ENCODE measurements at regions not wholly inside any gene's neighbourhood (a gene's known extent, or its start where the extent isn't known, plus 50 kb on each side); places are given as distances from the start of the nearest gene placed in this dataset.

GRCh38 chr4:108360754-108361445 is 192.2 kb upstream of the LEF1 start:
- DNase-seq (ENCODE audit: extremely low read depth, low read depth) = peak; percentile 57
- no peak overlapping the region for H3K4me3 ChIP-seq (replicated peaks; ENCODE audit: low read depth, low read length)
- TF ChIP-seq CTCF (IDR thresholded peaks at IDR 0.05; ENCODE audit: low read depth, low read length, missing control alignments) = no peak

DNA sequence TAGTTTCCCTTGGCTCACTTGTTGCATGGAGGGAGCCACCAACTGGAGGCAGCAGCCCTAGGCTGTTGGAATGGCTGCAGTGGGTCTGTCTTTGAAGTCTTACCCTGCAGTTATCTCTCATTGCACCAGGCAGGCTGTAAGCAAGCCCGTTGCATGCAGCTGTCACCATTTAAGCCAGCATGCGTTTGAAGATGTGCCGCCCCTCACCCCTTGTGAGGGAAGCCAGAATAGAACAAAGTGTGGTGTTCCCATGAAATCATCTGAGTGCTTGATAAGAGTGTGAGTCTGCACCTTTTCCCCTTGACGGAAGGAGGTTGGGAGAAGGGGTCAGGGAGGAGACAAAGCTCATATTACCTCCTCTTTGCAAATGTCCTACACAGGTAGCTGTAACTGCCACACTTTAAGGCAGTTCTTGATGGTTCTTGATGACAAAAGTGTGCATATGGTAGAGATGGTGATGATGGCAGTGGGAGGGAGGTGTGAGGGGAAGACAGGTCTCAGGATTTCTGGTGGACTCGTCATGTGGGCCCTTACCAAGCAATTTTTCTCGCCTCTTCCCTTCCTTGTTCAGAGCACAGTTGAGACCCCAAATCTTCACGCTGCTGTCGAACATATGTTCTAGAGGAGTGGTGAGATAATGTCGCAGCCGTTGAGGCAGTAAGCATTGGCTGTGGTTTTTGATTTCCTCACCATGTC is 191.4 kb upstream of the LEF1 start:
- TF ChIP-seq CTCF (IDR thresholded peaks at IDR 0.05; ENCODE audit: low read depth, low read length, missing control alignments) = no peak
- DNase-seq (ENCODE audit: extremely low read depth, low read depth) = no peak
- H3K4me3 ChIP-seq (replicated peaks; ENCODE audit: low read depth, low read length) = no peak overlapping the region

GRCh38 chr4:108359130-108359985 is 190.6 kb upstream of the LEF1 start:
- TF ChIP-seq CTCF (IDR thresholded peaks at IDR 0.05; ENCODE audit: low read depth, low read length, missing control alignments) = no peak
- H3K4me3 ChIP-seq (replicated peaks; ENCODE audit: low read depth, low read length) = no peak overlapping the region
- no peak for DNase-seq (ENCODE audit: extremely low read depth, low read depth)

DNA sequence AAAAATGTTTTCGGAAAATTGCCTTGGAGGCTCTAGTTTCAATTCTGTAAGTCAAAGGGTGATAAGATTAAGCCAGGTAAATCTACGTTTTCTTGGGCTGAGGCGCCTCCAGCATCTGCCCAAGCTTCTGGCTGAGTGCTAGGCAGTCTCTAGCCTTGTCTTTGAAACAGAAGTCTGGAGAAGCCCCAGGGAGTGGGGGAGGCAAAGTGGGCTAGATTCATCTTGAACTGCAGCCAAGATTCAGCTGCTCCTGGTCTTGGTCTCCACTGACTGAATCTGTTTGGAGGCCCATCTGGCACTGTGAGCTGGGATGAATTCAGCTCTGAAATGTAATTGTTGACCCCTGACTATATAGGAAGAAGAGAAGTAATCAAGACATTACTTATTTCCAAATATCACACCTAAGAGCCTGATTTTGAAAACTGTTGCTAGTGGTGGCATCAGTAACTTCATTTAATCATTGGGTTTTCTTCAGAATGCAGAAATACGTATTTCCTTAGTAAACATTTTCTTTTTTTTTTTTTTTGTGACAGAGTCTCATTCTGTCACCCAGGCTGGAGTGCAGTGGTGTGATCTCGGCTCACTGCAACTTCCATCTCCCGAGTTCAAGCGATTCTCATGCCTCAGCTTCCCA is 187.3 kb upstream of the LEF1 start:
- no peak for DNase-seq (ENCODE audit: extremely low read depth, low read depth)
- no peak for TF ChIP-seq CTCF (IDR thresholded peaks at IDR 0.05; ENCODE audit: low read depth, low read length, missing control alignments)
- H3K4me3 ChIP-seq (replicated peaks; ENCODE audit: low read depth, low read length) = no peak overlapping the region

GRCh38 chr4:108355186-108355901 is 186.6 kb upstream of the LEF1 start:
- no peak overlapping the region for H3K4me3 ChIP-seq (replicated peaks; ENCODE audit: low read depth, low read length)
- DNase-seq (ENCODE audit: extremely low read depth, low read depth) = no peak
- no peak for TF ChIP-seq CTCF (IDR thresholded peaks at IDR 0.05; ENCODE audit: low read depth, low read length, missing control alignments)
